Renal pelvis (tissue), 1 donor: ENCODE measurements at regions not wholly inside any gene's neighbourhood (a gene's known extent, or its start where the extent isn't known, plus 50 kb on each side); places are given as distances from the start of the nearest gene placed in this dataset.

Source experiments
- DNase-seq: peaks from one replicate; pipeline ENCODE4 v3.0.0-alpha.2; 2013

- DNase-seq, result no peak
Measured at GRCh38 chr5:1706021-1706420, 93.6 kb downstream of the MRPL36 start.

GRCh38 chr5:1704676-1705075 lies 95.0 kb downstream of the MRPL36 start:
- no peak for DNase-seq

GRCh38 chr5:1704266-1704665 lies 95.4 kb downstream of the MRPL36 start:
- no peak for DNase-seq

- no peak for DNase-seq
Measured at GRCh38 chr5:1703352-1704050, 96.1 kb downstream of the MRPL36 start.

DNA sequence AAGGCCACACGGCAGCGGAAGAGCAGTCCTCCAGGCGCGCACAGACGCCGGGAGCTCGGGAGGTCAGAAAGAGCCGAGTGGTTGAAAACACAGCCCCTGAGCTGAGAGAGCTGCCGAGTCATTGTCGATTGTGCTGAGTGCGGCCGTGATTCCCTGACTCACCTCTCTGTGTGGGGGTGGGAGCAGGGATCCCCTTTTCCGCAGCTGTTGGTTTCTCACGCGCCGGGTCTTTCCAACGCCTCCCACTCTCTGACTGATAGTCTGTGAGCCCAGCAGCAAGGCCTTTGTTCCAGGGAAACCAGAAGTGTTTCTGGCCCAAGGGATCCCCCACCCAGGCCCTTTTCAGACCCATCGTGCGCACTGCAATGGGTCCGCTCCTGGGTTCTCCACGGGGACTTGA lies 97.3 kb downstream of the MRPL36 start:
- DNase-seq, result no peak

GRCh38 chr5:1701884-1702283 lies 97.8 kb downstream of the MRPL36 start:
- DNase-seq, result no peak

- DNase-seq, result no peak
Measured at GRCh38 chr5:1701216-1701864, 98.3 kb downstream of the MRPL36 start.

DNA sequence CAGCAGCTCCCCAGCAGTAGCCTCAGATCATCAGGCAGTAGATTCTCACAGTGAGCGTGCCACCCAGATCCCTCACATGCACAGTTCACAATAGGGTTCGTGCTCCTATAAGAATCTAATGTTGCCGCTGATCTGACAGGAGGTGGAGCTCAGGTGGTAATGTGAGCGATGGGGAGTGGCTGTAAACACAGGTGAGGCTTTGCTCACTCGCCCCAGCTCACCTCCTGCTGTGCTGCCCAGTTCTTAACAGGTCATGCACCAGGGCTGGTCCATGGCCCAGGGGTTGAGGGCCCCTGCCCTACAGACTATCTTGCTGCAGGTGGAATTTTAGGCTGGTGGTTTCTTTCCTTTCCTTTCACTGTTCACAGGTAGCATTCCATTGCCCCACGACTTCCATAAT lies 100.2 kb downstream of the MRPL36 start:
- DNase-seq, result no peak

DNA sequence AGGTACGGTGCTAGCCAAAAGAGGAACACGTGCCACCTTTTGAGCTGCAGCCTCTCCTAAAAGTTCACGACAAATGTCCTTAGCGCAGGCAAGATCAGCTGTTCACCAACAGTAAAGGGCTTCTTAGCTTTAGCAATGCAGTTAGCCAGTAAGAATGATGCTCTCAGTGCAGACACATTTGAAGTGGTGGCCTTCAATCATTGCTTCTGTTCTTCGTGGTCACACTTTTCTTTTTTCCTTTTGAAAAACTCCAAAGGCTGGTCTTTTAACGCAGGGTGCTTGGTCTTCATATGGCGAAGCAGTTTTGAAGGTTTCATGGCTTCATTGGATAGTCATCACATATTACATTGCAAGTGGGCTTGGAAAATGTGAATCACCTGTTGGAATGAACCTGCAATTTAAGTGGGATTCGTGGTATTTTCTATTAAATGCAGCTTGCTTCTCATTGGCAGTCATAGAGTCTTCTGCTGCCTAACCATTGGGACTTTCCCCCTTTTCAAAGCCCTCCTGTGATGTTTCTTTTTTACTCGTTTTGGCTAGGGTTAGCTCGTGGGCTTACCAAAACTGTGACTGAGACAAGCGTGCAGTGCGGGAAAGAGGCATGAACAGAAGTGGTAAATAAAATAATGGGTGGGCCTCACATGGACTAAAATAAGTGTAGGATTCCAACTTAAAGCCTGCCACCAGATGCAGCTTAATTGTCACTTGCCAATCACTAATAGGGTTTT lies 100.9 kb downstream of the MRPL36 start:
- DNase-seq, result no peak

DNA sequence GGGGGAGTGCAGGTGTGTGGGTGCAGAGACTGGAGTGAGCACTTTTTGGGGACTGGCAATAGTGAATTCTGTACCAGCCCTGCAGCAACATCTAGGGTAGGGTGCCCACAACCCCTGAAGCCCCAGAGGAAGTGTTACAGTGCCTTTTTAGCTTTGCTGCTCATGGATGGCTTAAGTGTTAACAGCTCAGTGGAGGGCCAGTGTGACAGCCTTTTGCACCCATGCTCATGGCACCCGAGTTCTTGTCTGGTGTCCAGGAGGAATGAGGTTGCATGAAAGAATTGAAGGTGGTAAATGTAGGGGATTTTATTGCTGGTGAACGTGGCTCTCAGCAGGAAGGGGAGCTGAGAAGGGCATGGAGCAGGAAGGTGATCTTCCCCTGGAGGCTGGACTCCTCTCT lies 107.3 kb downstream of the MRPL36 start:
- no peak for DNase-seq

DNA sequence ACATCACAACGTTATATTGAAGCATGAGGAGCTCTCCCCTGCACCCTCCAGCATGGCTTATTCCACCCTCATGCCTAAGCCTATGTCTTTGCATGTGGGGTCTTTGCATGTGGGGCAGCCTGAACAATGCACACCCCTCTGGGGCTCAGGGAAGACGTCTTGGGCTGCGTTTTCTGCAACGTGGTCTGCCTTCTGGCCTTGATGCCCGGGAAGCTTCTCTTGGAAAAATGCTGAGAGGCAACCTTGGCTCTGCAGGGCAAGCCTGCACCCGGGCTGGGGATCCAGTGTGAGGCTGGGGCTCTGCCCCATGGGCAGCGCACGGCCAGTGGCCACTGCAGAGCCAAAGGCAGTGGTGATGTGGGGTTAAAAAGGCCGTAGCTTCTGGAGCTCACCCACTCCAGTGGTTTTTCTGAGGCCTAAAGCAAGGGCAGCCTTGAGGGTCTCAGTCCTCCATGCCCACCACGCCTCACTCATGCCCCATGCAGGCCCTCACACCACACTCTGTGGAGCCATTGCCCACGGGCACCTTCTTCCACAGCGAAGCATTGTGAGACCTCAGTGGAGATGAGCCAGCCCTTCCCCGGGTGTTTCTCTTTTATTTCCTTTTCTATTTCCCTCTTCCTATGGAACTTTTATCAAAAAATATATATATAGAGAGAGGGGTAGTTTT lies 112.2 kb downstream of the MRPL36 start:
- DNase-seq, result no peak

DNA sequence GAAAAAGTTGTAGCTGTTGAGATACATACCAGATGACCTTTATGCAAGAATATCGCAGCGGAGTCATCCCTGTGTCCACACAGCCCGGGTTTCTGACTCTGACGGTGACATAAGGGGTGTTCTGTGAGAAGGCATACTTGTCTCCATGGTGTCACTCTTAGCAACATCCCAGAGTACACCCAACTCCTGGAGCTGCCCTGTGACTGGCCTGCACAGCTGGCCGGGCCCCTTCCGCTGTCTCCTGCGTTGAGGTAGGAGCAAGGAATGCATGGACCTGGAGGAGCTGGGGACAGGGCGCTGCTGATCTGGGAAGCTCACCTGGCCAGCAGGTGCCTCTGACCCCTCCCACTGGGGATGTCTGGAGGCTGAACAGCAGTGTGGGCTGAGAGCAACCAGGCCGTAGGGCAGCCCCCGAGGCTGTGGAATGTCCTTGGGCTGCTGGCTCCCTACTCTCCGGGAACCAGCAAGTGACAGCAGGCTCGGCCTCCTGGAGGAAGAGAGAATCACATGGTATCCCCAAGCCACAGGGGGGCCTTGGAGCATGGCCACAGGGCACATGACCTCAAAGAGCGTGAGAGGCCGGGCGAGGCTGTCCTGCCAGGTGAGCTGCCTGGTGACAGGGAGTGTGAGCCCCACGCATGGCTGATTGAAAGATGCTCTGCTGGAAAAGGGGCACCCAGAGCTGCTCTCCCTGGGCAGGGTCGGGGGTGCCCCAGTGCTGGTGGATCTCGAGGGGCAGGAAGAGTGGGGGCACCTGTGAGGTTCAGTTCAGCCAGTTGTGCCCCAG lies 113.4 kb downstream of the MRPL36 start:
- DNase-seq, result no peak

DNA sequence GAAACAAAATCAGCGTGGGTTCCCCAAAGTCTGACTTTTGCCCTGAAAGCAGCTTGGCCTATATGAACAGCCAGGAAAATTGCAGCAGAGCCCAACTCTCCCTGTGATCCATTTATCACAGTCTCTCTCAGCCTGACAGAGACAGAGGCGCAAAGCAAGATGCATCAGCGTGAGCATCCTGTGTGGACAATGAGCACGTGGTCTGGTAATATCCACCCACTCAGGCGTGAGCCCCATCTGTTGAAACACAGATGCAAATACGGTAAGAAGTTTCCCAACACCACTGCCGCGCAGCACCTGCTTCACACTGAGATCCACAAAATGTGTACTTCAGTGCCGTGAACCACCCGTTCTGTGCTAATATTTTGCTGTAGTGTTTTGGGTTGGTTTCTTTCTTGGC lies 114.6 kb downstream of the MRPL36 start:
- no peak for DNase-seq

DNA sequence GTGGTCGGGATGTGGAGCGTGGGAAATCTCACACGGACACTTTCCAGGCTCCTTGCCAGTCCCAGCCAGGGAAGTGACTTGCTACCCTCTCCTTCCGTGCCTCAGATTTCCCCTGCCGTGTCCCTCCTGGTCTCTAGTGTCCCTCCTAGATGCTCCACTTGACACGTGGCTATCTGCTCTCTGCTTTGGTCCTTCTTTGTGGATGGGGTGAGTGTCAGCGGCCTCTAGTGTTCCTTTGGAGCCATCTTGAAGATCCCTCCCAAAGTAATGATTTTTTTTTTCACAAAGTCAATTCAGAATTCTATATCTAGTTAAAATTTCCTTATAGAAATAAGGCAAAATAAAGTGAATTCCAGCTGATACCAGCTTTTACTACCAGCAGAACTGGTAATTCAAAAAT lies 117.7 kb downstream of the MRPL36 start:
- no peak for DNase-seq

DNA sequence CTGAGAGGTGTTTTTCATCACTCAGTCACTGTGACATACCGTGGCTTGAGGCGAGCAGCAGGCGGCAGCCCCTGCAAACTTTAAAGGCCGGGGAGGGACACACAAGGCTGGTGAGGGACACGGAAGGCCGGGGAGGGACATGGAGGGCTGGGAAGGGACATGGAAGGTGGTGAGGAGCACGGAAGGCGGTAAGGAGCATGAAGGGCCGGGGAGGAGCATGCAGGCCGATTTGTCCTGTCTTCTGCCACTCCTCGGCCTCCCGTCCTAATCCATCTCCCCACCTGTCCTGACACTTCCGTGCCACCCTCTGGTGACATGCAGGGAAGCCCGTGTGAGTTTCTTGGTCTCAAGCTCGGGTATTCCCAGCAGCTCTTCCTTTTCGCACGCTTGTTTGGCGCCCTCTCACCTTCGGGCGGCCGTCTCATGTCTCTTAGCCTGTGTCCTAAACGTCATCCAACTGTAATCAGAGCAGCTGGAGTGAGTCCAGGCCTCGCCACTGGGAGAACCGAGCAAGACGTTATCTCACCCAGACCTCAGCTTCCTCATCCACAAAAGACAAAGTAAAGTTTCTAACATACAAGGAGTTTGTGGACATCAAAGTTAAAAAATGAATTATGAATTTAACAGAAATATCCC lies 126.5 kb downstream of the MRPL36 start:
- DNase-seq, result no peak

GRCh38 chr5:1672396-1672795 lies 127.2 kb downstream of the MRPL36 start:
- DNase-seq, result no peak

- DNase-seq, result no peak
Measured at GRCh38 chr5:1671351-1671750, 128.3 kb downstream of the MRPL36 start.

GRCh38 chr5:1670351-1670750 lies 129.3 kb downstream of the MRPL36 start:
- no peak for DNase-seq

- DNase-seq, result no peak
Measured at GRCh38 chr5:1669276-1670155, 130.1 kb downstream of the MRPL36 start.

GRCh38 chr5:1668141-1668721 lies 131.4 kb downstream of the MRPL36 start:
- no peak for DNase-seq
